Neural progenitor cell (in vitro differentiated cells): ENCODE measurements at regions not wholly inside any gene's neighbourhood (a gene's known extent, or its start where the extent isn't known, plus 50 kb on each side); places are given as distances from the start of the nearest gene placed in this dataset.

Experiments
- CTCF ChIP-seq: fragments of 200-600 bp; sonication (generic); IDR thresholded peaks from 2 replicates; pipeline ENCODE4 v1.5.1; 2017; ENCODE audit warnings: antibody characterized with exemption, mild to moderate bottlenecking
- EZH2 ChIP-seq: fragments of 200-600 bp; sonication (generic); IDR thresholded peaks from 2 replicates; pipeline ENCODE4 v1.6.1; 2017; ENCODE audit warnings: antibody characterized with exemption, mild to moderate bottlenecking, moderate library complexity

GRCh38 chr13:43985422-43986072 is 105.8 kb downstream of the LACC1 start:
- TF ChIP-seq CTCF, result no peak
- no peak for TF ChIP-seq EZH2
